Gastrocnemius medialis (tissue), 4 donors: ENCODE measurements at regions not wholly inside any gene's neighbourhood (a gene's known extent, or its start where the extent isn't known, plus 50 kb on each side); places are given as distances from the start of the nearest gene placed in this dataset.

ENCODE experiments used
- ATAC-seq, 2 donors: fragments of 150-250 bp; one replicate each; pipeline ENCODE4 v1.9.1; 2016
- DNase-seq, 2 donors: peaks; one replicate each; pipeline ENCODE4 v3.0.0-alpha.2; 2019
- H3K27ac ChIP-seq, 4 donors: fragments of 200-600 bp; sonication (generic); 1 replicate in 1 of 4; 2 replicates in 3 of 4; pipeline ENCODE4 v1.5.1; 2016 to 2018; ENCODE audit warnings: mild to moderate bottlenecking in 2 of 4, moderate library complexity in 1 of 4
- H3K27me3 ChIP-seq, 3 donors: fragments of 200-600 bp; sonication (generic) in 2 of 3; 1 replicate in 1 of 3; 2 replicates in 2 of 3; pipeline versions ENCODE4 v1.5.1 to v1.6.0; 2016 to 2019; ENCODE audit warnings: mild to moderate bottlenecking in 1 of 3, moderate library complexity in 1 of 3
- H3K36me3 ChIP-seq, 2 donors: fragments of 200-600 bp; sonication (generic) in 1 of 2; one replicate each; pipeline ENCODE4 v1.5.1; 2017 to 2018
- H3K4me1 ChIP-seq, 2 donors: fragments of 200-600 bp; sonication (generic) in 1 of 2; one replicate each; pipeline ENCODE4 v1.5.1; 2016 to 2017; ENCODE audit warnings: mild to moderate bottlenecking in 2 of 2
- H3K4me3 ChIP-seq, 4 donors: fragments of 200-600 bp; sonication (generic) in 3 of 4; 1 replicate in 1 of 4; 2 replicates in 3 of 4; pipeline ENCODE4 v1.5.1; 2016 to 2019; ENCODE audit warnings: mild to moderate bottlenecking in 2 of 4
- H3K9me3 ChIP-seq, 3 donors: fragments of 200-600 bp; sonication (generic) in 2 of 3; 1 replicate in 1 of 3; 2 replicates in 2 of 3; pipeline ENCODE4 v1.5.1; 2016 to 2019
- POLR2A ChIP-seq, 2 donors: fragments of 450-650 bp; IDR thresholded peaks; one replicate each; pipeline ENCODE4 v1.6.1; 2017; ENCODE audit warnings: antibody characterized with exemption in 2 of 2, mild to moderate bottlenecking in 2 of 2, moderate library complexity in 2 of 2
- in situ Hi-C, 4 donors: fragments of 200-750 bp; cut with MboI; loops; one replicate each; pipeline versions ENCODE4 v1.15.0 to v1.8.0; 2017; ENCODE audit warnings: low sequenced_read_pairs in 4 of 4
- intact Hi-C: fragments of 100-400 bp; cut with DNase I; formaldehyde crosslinking; loops from one replicate; pipeline ENCODE4 v1.15.1; 2023; ENCODE audit warnings: low total_unique reads
- TF ChIP-seq, protein P1 (sequence below), 5 experiments: fragments of 450-650 bp in 3 of 5; fragments of 200-600 bp in 2 of 5; sonication (generic) in 2 of 5; IDR thresholded peaks in 4 of 5; conservative IDR thresholded peaks in 1 of 5; 1 replicate in 4 of 5; 2 replicates in 1 of 5; pipeline ENCODE4 v1.5.1; 2016 to 2019; ENCODE audit warnings: antibody characterized with exemption in 5 of 5, mild to moderate bottlenecking in 3 of 5, moderate library complexity in 3 of 5

DNA sequence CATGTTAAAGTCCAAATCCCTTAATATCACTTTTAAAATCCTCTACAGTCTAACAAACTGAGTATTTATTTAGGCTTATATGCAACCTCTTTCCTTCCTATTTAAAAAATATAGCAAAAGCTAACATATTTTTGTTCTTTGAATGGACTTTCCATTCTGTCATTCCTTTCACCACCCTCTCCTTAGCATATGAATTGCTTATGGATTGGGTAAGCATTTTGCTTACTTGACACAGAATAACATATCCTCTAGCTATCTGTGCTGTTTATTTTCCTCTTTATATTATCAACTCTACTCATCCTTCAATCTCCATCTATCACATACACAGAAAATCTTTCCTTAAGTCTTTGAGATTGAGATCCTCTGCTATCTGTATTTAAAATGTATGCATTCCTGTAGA lies 206.1 kb upstream of the NEIL3 start:
- intact Hi-C loops (no loop called here), in situ Hi-C loops (no loop called here)
- Histone ChIP-seq H3K4me3 (no peak overlapping the region), H3K27ac (no peak overlapping the region), H3K4me1 (no peaks in the 10 kb centered on the region), H3K36me3 (no peaks in the 10 kb centered on the region), H3K27me3 (no peaks in the 10 kb centered on the region), H3K9me3 (no peaks in the 10 kb centered on the region)
- ATAC-seq (no peak), DNase-seq (no peak)
- no peak for TF ChIP-seq POLR2A (IDR thresholded peaks at IDR 0.05)
- TF ChIP-seq, protein P1, sequence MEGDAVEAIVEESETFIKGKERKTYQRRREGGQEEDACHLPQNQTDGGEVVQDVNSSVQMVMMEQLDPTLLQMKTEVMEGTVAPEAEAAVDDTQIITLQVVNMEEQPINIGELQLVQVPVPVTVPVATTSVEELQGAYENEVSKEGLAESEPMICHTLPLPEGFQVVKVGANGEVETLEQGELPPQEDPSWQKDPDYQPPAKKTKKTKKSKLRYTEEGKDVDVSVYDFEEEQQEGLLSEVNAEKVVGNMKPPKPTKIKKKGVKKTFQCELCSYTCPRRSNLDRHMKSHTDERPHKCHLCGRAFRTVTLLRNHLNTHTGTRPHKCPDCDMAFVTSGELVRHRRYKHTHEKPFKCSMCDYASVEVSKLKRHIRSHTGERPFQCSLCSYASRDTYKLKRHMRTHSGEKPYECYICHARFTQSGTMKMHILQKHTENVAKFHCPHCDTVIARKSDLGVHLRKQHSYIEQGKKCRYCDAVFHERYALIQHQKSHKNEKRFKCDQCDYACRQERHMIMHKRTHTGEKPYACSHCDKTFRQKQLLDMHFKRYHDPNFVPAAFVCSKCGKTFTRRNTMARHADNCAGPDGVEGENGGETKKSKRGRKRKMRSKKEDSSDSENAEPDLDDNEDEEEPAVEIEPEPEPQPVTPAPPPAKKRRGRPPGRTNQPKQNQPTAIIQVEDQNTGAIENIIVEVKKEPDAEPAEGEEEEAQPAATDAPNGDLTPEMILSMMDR (IDR thresholded peaks at IDR 0.05 in 4 of 5, conservative IDR thresholded peaks at IDR 0.05 in 1 of 5) = no peak

DNA sequence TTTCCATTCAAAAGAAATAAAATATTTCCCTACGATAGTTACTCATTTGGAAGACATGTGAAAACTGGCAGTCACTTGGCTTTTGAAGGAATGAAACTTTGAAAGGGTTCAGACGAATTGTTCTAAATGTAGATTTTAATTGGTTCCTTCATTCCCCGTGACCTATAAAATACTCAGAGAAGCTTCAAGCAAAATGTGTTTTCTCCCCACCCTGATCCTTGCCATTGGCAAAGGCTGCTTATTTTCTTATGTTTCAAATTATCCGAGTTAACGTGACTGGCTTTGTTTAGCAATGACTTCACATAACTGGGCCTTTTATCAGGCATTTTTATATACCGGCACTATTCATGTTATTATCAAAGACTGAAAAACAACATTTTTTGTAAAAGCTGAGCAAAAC lies 204.1 kb upstream of the NEIL3 start:
- no peaks in the 10 kb centered on the region for H3K27me3 ChIP-seq
- no peaks in the 10 kb centered on the region for H3K9me3 ChIP-seq
- intact Hi-C loops = no loop called here
- no peak for ATAC-seq
- no peak for TF ChIP-seq POLR2A (IDR thresholded peaks at IDR 0.05)
- TF ChIP-seq, protein P1 (IDR thresholded peaks at IDR 0.05 in 4 of 5, conservative IDR thresholded peaks at IDR 0.05 in 1 of 5) = no peak
- no peaks in the 10 kb centered on the region for H3K4me1 ChIP-seq
- H3K36me3 ChIP-seq = no peaks in the 10 kb centered on the region
- in situ Hi-C loops = no loop called here
- no peak for DNase-seq
- no peak overlapping the region for H3K4me3 ChIP-seq
- H3K27ac ChIP-seq = no peak overlapping the region

DNA sequence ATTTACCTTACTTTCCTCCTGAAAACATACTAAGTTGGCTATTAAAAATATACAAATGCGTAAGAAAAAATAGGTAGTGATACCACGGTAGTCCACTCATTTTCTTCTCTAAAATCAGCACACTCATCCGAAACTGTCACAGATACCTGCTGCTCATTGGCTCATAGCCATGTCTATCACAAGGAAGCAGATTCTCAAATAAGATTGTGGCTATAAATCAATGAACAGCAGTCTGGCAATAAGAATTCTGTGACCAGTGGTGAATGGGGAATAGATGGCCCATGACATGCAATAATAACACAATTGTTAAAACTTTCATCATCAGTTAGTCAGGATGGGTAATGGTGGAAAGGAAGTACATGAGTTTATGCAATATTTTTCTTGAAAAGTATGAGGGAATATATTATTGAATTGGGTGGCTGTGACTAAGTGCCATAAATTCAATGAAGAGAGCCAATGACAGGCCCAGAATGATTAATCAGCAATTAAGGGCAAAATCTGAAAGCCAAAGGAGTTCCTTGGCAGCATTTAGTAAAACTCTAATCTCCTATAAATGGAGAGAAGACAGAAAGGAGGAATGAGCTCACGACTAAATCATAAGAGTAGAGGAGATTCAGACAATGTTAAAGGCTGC lies 202.3 kb upstream of the NEIL3 start:
- TF ChIP-seq, protein P1 (IDR thresholded peaks at IDR 0.05 in 4 of 5, conservative IDR thresholded peaks at IDR 0.05 in 1 of 5) = no peak
- no peak for TF ChIP-seq POLR2A (IDR thresholded peaks at IDR 0.05)
- in situ Hi-C loops (no loop called here), intact Hi-C loops (no loop called here)
- Histone ChIP-seq H3K27me3 (no peaks in the 10 kb centered on the region), H3K4me1 (no peaks in the 10 kb centered on the region), H3K27ac (no peak overlapping the region), H3K9me3 (no peaks in the 10 kb centered on the region), H3K36me3 (no peaks in the 10 kb centered on the region), H3K4me3 (no peak overlapping the region)
- DNase-seq (no peak), ATAC-seq (no peak)

DNA sequence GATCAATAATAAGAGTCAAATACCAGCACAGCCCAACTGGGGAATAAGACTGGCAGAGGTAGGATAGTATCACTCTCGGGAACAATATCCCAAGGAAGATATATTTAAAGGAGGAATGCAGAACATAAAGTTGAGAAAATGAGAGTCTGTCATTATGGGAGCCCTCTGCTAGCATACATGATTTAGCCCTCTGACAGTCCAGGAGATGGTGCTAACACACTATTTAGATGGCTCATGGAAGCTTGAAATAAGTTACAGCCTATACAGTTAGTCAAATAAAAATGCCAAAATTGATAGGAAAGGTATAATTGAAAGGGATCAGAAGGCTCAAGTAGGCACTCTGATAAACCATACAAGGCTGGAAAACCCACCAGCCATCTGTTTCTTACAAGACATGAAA lies 201.0 kb upstream of the NEIL3 start:
- Histone ChIP-seq H3K27ac (no peak overlapping the region), H3K27me3 (no peaks in the 10 kb centered on the region), H3K4me3 (no peak overlapping the region), H3K9me3 (no peaks in the 10 kb centered on the region), H3K36me3 (no peaks in the 10 kb centered on the region), H3K4me1 (no peaks in the 10 kb centered on the region)
- TF ChIP-seq POLR2A (IDR thresholded peaks at IDR 0.05) = no peak
- TF ChIP-seq, protein P1 (IDR thresholded peaks at IDR 0.05 in 4 of 5, conservative IDR thresholded peaks at IDR 0.05 in 1 of 5) = no peak
- intact Hi-C loops (no loop called here), in situ Hi-C loops (no loop called here)
- DNase-seq (no peak), ATAC-seq (no peak)

GRCh38 chr4:177109769-177110168 lies 199.9 kb upstream of the NEIL3 start:
- H3K36me3 ChIP-seq = no peaks in the 10 kb centered on the region
- no peak for DNase-seq
- no peak for ATAC-seq
- H3K9me3 ChIP-seq = no peaks in the 10 kb centered on the region
- in situ Hi-C loops (no loop called here), intact Hi-C loops (no loop called here)
- no peak overlapping the region for H3K27ac ChIP-seq
- TF ChIP-seq, protein P1 (IDR thresholded peaks at IDR 0.05 in 4 of 5, conservative IDR thresholded peaks at IDR 0.05 in 1 of 5) = no peak
- TF ChIP-seq POLR2A (IDR thresholded peaks at IDR 0.05) = no peak
- no peaks in the 10 kb centered on the region for H3K4me1 ChIP-seq
- H3K4me3 ChIP-seq = no peak overlapping the region
- no peaks in the 10 kb centered on the region for H3K27me3 ChIP-seq
